ENCODE measurements at regions not wholly inside any gene's neighbourhood (a gene's known extent, or its start where the extent isn't known, plus 50 kb on each side); places are given as distances from the start of the nearest gene placed in this dataset.

DNA sequence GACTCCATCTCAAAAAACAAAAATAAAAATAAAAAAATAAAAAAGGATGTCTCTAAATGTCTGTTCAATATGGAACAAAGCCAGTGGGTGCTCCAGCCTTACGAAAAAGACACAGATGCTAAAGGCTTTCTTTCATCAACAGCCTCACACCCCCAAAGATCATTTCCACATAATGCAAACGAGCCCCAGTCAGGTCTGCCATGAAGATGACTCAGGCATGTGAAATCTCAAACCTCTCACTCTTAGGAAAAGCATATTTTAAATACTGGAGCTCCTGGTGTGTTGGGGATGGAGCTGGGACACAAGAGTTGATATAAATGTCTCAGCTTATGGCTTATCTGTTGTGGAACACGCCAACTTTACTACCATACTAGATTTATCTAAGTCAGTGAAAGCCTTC lies 49.9 kb upstream of the PLXNC1 start:
- TF ChIP-seq, protein P1, sequence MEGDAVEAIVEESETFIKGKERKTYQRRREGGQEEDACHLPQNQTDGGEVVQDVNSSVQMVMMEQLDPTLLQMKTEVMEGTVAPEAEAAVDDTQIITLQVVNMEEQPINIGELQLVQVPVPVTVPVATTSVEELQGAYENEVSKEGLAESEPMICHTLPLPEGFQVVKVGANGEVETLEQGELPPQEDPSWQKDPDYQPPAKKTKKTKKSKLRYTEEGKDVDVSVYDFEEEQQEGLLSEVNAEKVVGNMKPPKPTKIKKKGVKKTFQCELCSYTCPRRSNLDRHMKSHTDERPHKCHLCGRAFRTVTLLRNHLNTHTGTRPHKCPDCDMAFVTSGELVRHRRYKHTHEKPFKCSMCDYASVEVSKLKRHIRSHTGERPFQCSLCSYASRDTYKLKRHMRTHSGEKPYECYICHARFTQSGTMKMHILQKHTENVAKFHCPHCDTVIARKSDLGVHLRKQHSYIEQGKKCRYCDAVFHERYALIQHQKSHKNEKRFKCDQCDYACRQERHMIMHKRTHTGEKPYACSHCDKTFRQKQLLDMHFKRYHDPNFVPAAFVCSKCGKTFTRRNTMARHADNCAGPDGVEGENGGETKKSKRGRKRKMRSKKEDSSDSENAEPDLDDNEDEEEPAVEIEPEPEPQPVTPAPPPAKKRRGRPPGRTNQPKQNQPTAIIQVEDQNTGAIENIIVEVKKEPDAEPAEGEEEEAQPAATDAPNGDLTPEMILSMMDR (IDR thresholded peaks at IDR 0.05), result no peak
- Histone ChIP-seq H3K9me3 (no peaks in the 10 kb centered on the region), H3K36me3 (no peaks in the 10 kb centered on the region), H3K27me3 (peaks cover 55% of the 10 kb centered on the region), H3K4me3 (ENCODE audit: low read depth in 1 of 2, low read length in 1 of 2) (no peak overlapping the region), H3K27ac (no peak overlapping the region), H3K4me1 (ENCODE audit: control insufficient read depth in 1 of 2, insufficient read depth in 1 of 2, low read depth in 1 of 2, low read length in 1 of 2) (peaks cover 15 to 16% of the 10 kb centered on the region in 2 experiments)

Measured in neutrophil (primary cell).